Endothelial cell (in vitro differentiated cells): ENCODE measurements at regions not wholly inside any gene's neighbourhood (a gene's known extent, or its start where the extent isn't known, plus 50 kb on each side); places are given as distances from the start of the nearest gene placed in this dataset.

ENCODE experiments used
- DNase-seq: peaks from one replicate; pipeline ENCODE4 v3.0.0; 2021; ENCODE audit warnings: low spot score
- H3K27ac Mint-ChIP-seq: one replicate; pipeline ENCODE4 v1.8.0; 2021; ENCODE audit warnings: mixed read lengths, inconsistent platforms; ENCODE audit not compliant: unreplicated experiment
- H3K27me3 Mint-ChIP-seq: one replicate; pipeline ENCODE4 v1.8.0; 2021; ENCODE audit warnings: mild to moderate bottlenecking, moderate library complexity, mixed read lengths, inconsistent platforms; ENCODE audit not compliant: unreplicated experiment
- H3K36me3 Mint-ChIP-seq: one replicate; pipeline ENCODE4 v1.8.0; 2021; ENCODE audit warnings: mild to moderate bottlenecking, low read depth, mixed read lengths, inconsistent platforms; ENCODE audit not compliant: unreplicated experiment
- H3K4me1 Mint-ChIP-seq: one replicate; pipeline ENCODE4 v1.8.0; 2021; ENCODE audit warnings: mild to moderate bottlenecking, mixed read lengths, inconsistent platforms; ENCODE audit not compliant: unreplicated experiment
- H3K4me3 Mint-ChIP-seq: one replicate; pipeline ENCODE4 v1.8.0; 2021; ENCODE audit warnings: mild to moderate bottlenecking, mixed read lengths, inconsistent platforms; ENCODE audit not compliant: unreplicated experiment
- H3K9me3 Mint-ChIP-seq: one replicate; pipeline ENCODE4 v1.8.0; 2021; ENCODE audit warnings: mixed read lengths, inconsistent platforms; ENCODE audit not compliant: unreplicated experiment
- CTCF ChIP-seq: fragments of 200-600 bp; sonication (generic); IDR thresholded peaks from one replicate; pipeline ENCODE4 v1.5.0; 2021; ENCODE audit warnings: antibody characterized with exemption; ENCODE audit not compliant: unreplicated experiment

DNA sequence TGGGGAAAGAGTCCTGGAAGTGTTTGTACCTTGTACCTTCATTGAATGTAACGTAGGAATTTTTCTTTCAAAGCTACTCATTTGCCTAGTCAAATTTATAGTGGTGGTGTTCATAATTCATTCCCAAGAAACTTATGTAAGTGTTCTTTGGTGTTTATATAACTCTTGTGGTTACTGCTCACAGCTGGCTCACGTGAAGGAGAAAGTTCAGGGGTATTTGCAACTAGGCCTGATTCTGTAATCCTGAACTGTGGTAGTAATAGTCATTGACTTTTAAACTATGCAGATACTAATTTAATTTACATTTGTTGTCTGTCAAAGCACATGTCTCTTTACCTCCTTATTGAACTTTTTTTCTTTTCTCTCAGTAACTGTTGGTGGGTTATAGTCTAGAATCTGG lies 50.5 kb upstream of the TEX264 start:
- H3K27me3 Mint-ChIP-seq, result peaks cover 3% of the 10 kb centered on the region
- no peak overlapping the region for H3K4me3 Mint-ChIP-seq
- TF ChIP-seq CTCF, result no peak
- no peak for DNase-seq
- no peak overlapping the region for H3K27ac Mint-ChIP-seq
- no peaks in the 10 kb centered on the region for H3K4me1 Mint-ChIP-seq
- H3K36me3 Mint-ChIP-seq, result no peaks in the 10 kb centered on the region
- no peaks in the 10 kb centered on the region for H3K9me3 Mint-ChIP-seq

GRCh38 chr3:51621091-51621892 lies 49.8 kb upstream of the TEX264 start:
- H3K4me1 Mint-ChIP-seq, result no peaks in the 10 kb centered on the region
- H3K27me3 Mint-ChIP-seq, result peaks cover 3% of the 10 kb centered on the region
- H3K27ac Mint-ChIP-seq, result no peak overlapping the region

More at GRCh38 chr3:51621091-51621892, 49.8 kb upstream of the TEX264 start:
- Mint-ChIP-seq H3K4me3 (no peak overlapping the region), H3K9me3 (no peaks in the 10 kb centered on the region), H3K36me3 (no peaks in the 10 kb centered on the region)
- no peak for DNase-seq
- no peak for TF ChIP-seq CTCF
